CD14-positive monocyte (primary cell): ENCODE measurements at regions not wholly inside any gene's neighbourhood (a gene's known extent, or its start where the extent isn't known, plus 50 kb on each side); places are given as distances from the start of the nearest gene placed in this dataset.

Experiments
- DNase-seq, 3 donors: peaks; one replicate each; pipeline ENCODE4 v3.0.0-alpha.2; 2011 to 2022
- H2AFZ ChIP-seq: 2 replicates; pipeline ENCODE4 v1.6.0; 2012; ENCODE audit warnings: mild to moderate bottlenecking, low read depth, low read length, inconsistent platforms; ENCODE audit not compliant: insufficient read depth, poor library complexity, severe bottlenecking
- H3K27ac ChIP-seq, 2 donors: 1 replicate in 1 of 2; 2 replicates in 1 of 2; pipeline ENCODE4 v1.5.1; 2012 to 2013; ENCODE audit warnings: low read length in 2 of 2, control low read depth in 1 of 2, inconsistent platforms in 1 of 2, low read depth in 1 of 2, mild to moderate bottlenecking in 1 of 2
- H3K27me3 ChIP-seq, 2 donors: one replicate each; pipeline versions ENCODE4 v1.6.0 to v1.6.1; 2011 to 2013; ENCODE audit warnings: low read length in 2 of 2; ENCODE audit not compliant: control insufficient read depth in 2 of 2, insufficient read depth in 2 of 2
- H3K36me3 ChIP-seq, 2 donors: replicated peaks in 1 of 2; 1 replicate in 1 of 2; 2 replicates in 1 of 2; pipeline versions ENCODE4 v1.5.1 to v1.6.1; 2012 to 2013; ENCODE audit warnings: low read length in 2 of 2, control low read depth in 1 of 2, inconsistent platforms in 1 of 2, mild to moderate bottlenecking in 1 of 2; ENCODE audit not compliant: insufficient read depth in 2 of 2, control insufficient read depth in 1 of 2
- H3K4me1 ChIP-seq, 2 donors: 1 replicate in 1 of 2; 2 replicates in 1 of 2; pipeline versions ENCODE4 v1.5.1 to v1.6.1; 2012 to 2013; ENCODE audit warnings: low read length in 2 of 2, control low read depth in 1 of 2, inconsistent platforms in 1 of 2, mild to moderate bottlenecking in 1 of 2, moderate library complexity in 1 of 2; ENCODE audit not compliant: insufficient read depth in 2 of 2, control insufficient read depth in 1 of 2
- H3K4me2 ChIP-seq: replicated peaks from 2 replicates; pipeline ENCODE3; 2012; ENCODE audit warnings: low read length, moderate library complexity, mild to moderate bottlenecking; ENCODE audit not compliant: poor library complexity, severe bottlenecking; ENCODE audit errors: extremely low read depth
- H3K4me3 ChIP-seq, 3 experiments: fragments of 200-600 bp in 1 of 3; sonication (generic) in 1 of 3; replicated peaks in 1 of 3; 1 replicate in 2 of 3; 2 replicates in 1 of 3; pipeline ENCODE4 v1.5.1; 2011 to 2013; ENCODE audit warnings: low read length in 3 of 3, mild to moderate bottlenecking in 3 of 3, control low read depth in 2 of 3, low read depth in 2 of 3, inconsistent platforms in 1 of 3, moderate library complexity in 1 of 3
- H3K79me2 ChIP-seq: 2 replicates; pipeline ENCODE4 v1.6.0; 2012; ENCODE audit warnings: mild to moderate bottlenecking, control low read depth, inconsistent platforms, low read length, moderate library complexity; ENCODE audit not compliant: insufficient read depth
- H3K9ac ChIP-seq: 2 replicates; pipeline ENCODE4 v1.6.0; 2017; ENCODE audit warnings: low read length, mild to moderate bottlenecking; ENCODE audit not compliant: insufficient read depth, poor library complexity, severe bottlenecking
- H3K9me3 ChIP-seq, 2 donors: replicated peaks in 1 of 2; 1 replicate in 1 of 2; 2 replicates in 1 of 2; pipeline versions ENCODE4 v1.5.1 to v1.6.1; 2012 to 2013; ENCODE audit warnings: low read length in 2 of 2, control low read depth in 1 of 2; ENCODE audit not compliant: control insufficient read depth in 1 of 2, insufficient read depth in 1 of 2
- H4K20me1 ChIP-seq: 2 replicates; pipeline ENCODE4 v1.6.0; 2012; ENCODE audit warnings: mild to moderate bottlenecking, low read length, control low read depth, moderate library complexity; ENCODE audit not compliant: insufficient read depth
- H3K27ac Mint-ChIP-seq, 7 donors: one replicate each; pipeline ENCODE4 v1.8.0; 2020; ENCODE audit warnings: mild to moderate bottlenecking in 7 of 7, mixed read lengths in 7 of 7, moderate library complexity in 6 of 7, inconsistent platforms in 2 of 7
- H3K27me3 Mint-ChIP-seq, 3 donors: one replicate each; pipeline ENCODE4 v1.8.0; 2021 to 2022; ENCODE audit warnings: low read depth in 3 of 3, mild to moderate bottlenecking in 3 of 3, mixed read lengths in 3 of 3, moderate library complexity in 3 of 3, inconsistent platforms in 1 of 3
- H3K36me3 Mint-ChIP-seq, 2 donors: one replicate each; pipeline ENCODE4 v1.8.0; 2020; ENCODE audit warnings: mixed read lengths in 2 of 2, inconsistent platforms in 1 of 2, mild to moderate bottlenecking in 1 of 2
- H3K4me1 Mint-ChIP-seq: one replicate; pipeline ENCODE4 v1.8.0; 2020; ENCODE audit warnings: mild to moderate bottlenecking, mixed read lengths
- H3K4me3 Mint-ChIP-seq, 2 donors: one replicate each; pipeline ENCODE4 v1.8.0; 2020; ENCODE audit warnings: mild to moderate bottlenecking in 2 of 2, mixed read lengths in 2 of 2, moderate library complexity in 1 of 2
- H3K9me3 Mint-ChIP-seq, 7 donors: one replicate each; pipeline ENCODE4 v1.8.0; 2020 to 2022; ENCODE audit warnings: mixed read lengths in 7 of 7, mild to moderate bottlenecking in 6 of 7, moderate library complexity in 6 of 7, inconsistent platforms in 2 of 7
- WGBS: methylation state at CpG from one replicate; pipeline ENCODE4 v1.1.5; 2013; ENCODE audit warnings: missing lambda C conversion rate; ENCODE audit not compliant: insufficient coverage; 5-methylcytosine and 5-hydroxymethylcytosine counted together
- intact Hi-C, 2 donors: fragments of 100-400 bp; cut with micrococcal nuclease; formaldehyde crosslinking; loops; one replicate each; pipeline versions ENCODE4 v1.15.0 to v1.15.1; 2023
- TF ChIP-seq, protein P1 (sequence below): fragments of 200-600 bp; IDR thresholded peaks from one replicate; pipeline ENCODE4 v1.8.0; 2022; ENCODE audit warnings: antibody characterized with exemption, mild to moderate bottlenecking

DNA sequence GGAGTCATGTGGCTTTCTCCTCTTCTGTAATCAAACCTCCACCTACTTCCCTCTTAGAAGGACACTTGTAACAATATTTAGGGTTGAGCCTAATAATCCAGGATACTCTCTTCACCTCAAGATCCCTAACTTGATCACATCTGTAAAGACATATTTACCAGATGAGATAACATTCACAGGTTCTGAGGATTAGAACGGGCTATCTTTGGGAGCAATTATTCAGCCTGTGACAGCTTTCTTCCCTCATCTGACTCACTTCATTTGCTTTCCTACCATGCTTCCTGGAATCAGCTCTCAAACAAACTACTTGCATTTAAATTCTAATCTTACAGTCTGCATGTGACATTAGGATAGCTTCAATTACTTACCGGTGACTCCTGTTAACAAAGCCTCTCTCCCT, 133.5 kb upstream of the NDST3 start:
- Histone ChIP-seq H3K4me3 (no peak overlapping the region), H3K4me1 (peaks cover 5 to 16% of the 10 kb centered on the region in 2 donors), H4K20me1 (no peaks in the 10 kb centered on the region), H3K79me2 (no peaks in the 10 kb centered on the region), H3K4me2 (no peak overlapping the region), H3K27ac (no peak overlapping the region), H3K9ac (no peak overlapping the region), H2AFZ (no peak overlapping the region), H3K9me3 (no peaks in the 10 kb centered on the region), H3K36me3 (no peaks in the 10 kb centered on the region), H3K27me3 (no peaks in the 10 kb centered on the region)
- H3K27me3 Mint-ChIP-seq: no peaks in the 10 kb centered on the region
- no peak overlapping the region for H3K27ac Mint-ChIP-seq
- TF ChIP-seq, protein P1, sequence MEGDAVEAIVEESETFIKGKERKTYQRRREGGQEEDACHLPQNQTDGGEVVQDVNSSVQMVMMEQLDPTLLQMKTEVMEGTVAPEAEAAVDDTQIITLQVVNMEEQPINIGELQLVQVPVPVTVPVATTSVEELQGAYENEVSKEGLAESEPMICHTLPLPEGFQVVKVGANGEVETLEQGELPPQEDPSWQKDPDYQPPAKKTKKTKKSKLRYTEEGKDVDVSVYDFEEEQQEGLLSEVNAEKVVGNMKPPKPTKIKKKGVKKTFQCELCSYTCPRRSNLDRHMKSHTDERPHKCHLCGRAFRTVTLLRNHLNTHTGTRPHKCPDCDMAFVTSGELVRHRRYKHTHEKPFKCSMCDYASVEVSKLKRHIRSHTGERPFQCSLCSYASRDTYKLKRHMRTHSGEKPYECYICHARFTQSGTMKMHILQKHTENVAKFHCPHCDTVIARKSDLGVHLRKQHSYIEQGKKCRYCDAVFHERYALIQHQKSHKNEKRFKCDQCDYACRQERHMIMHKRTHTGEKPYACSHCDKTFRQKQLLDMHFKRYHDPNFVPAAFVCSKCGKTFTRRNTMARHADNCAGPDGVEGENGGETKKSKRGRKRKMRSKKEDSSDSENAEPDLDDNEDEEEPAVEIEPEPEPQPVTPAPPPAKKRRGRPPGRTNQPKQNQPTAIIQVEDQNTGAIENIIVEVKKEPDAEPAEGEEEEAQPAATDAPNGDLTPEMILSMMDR: no peak
- no peak for DNase-seq
- intact Hi-C loops: no loop called here
- 0% methylated on average over 1 of the region's 2 CpGs for WGBS
- no peaks in the 10 kb centered on the region for H3K36me3 Mint-ChIP-seq
- H3K4me1 Mint-ChIP-seq: peaks cover 8% of the 10 kb centered on the region
- no peak overlapping the region for H3K4me3 Mint-ChIP-seq
- peaks cover 0 to 4% (median 4%) of the 10 kb centered on the region in 7 donors for H3K9me3 Mint-ChIP-seq

- Histone ChIP-seq H3K4me3 (no peak overlapping the region), H3K79me2 (no peaks in the 10 kb centered on the region), H4K20me1 (no peaks in the 10 kb centered on the region), H3K36me3 (no peaks in the 10 kb centered on the region), H3K27me3 (no peaks in the 10 kb centered on the region), H3K9me3 (no peaks in the 10 kb centered on the region), H3K9ac (no peak overlapping the region), H3K4me1 (no peaks in the 10 kb centered on the region), H2AFZ (no peak overlapping the region), H3K27ac (no peak overlapping the region), H3K4me2 (no peak overlapping the region)
- Mint-ChIP-seq H3K9me3 (peaks cover 0 to 2% (median 0%) of the 10 kb centered on the region in 7 donors), H3K27me3 (peaks cover 0 to 1% (median 0%) of the 10 kb centered on the region in 3 donors), H3K4me3 (no peak overlapping the region), H3K36me3 (no peaks in the 10 kb centered on the region), H3K27ac (no peak overlapping the region), H3K4me1 (no peaks in the 10 kb centered on the region)
- no CpG with 5 or more reads among the region's 1 CpG for WGBS
- TF ChIP-seq, protein P1: no peak
- DNase-seq: no peak
- intact Hi-C loops: no loop called here
Measured at GRCh38 chr4:117907646-117908045, 126.6 kb upstream of the NDST3 start.
